ENCODE measurements at regions not wholly inside any gene's neighbourhood (a gene's known extent, or its start where the extent isn't known, plus 50 kb on each side); places are given as distances from the start of the nearest gene placed in this dataset.
A peak's percentile ranks its signal among the peaks of the same experiment; 100 is the strongest.
"Not testable (repeated sequence)": the region's sequence is repeated elsewhere in the genome, so short reads cannot be mapped to it uniquely, and the experiment has no call there.

GRCh38 chr16:33009468-33009867 is 184.6 kb upstream of the TP53TG3C start:
- ATAC-seq; intact Hi-C loops (cut with DNase I); H3K4me1 ChIP-seq; H3K4me3 ChIP-seq; H3K36me3 ChIP-seq; H3K9me3 ChIP-seq; H3K27ac ChIP-seq; H3K27me3 ChIP-seq: not testable (repeated sequence)
- TF ChIP-seq CTCF (IDR thresholded peaks at IDR 0.05), result peak; percentile 30
- DNase-seq, result peak; percentile 62

- H3K27ac ChIP-seq; ATAC-seq; H3K27me3 ChIP-seq; H3K4me3 ChIP-seq; H3K36me3 ChIP-seq; H3K4me1 ChIP-seq; intact Hi-C loops (cut with DNase I); H3K9me3 ChIP-seq: not testable (repeated sequence)
- DNase-seq, result peak; percentile 41
Measured at GRCh38 chr16:33027121-33027520, 166.9 kb upstream of the TP53TG3C start.

- intact Hi-C loops (cut with DNase I); DNase-seq; H3K9me3 ChIP-seq; H3K4me3 ChIP-seq; H3K27me3 ChIP-seq; H3K27ac ChIP-seq; H3K36me3 ChIP-seq; ATAC-seq; H3K4me1 ChIP-seq: not testable (repeated sequence)
Measured at GRCh38 chr16:33027941-33028340, 166.1 kb upstream of the TP53TG3C start.

- H3K4me3 ChIP-seq; intact Hi-C loops (cut with DNase I); ATAC-seq; H3K4me1 ChIP-seq; H3K9me3 ChIP-seq; H3K27ac ChIP-seq; H3K36me3 ChIP-seq; H3K27me3 ChIP-seq: not testable (repeated sequence)
- DNase-seq, result peak; percentile 40
Measured at GRCh38 chr16:33028707-33029390, 165.2 kb upstream of the TP53TG3C start.

- intact Hi-C loops (cut with DNase I); H3K27ac ChIP-seq; H3K9me3 ChIP-seq; ATAC-seq; H3K4me1 ChIP-seq; H3K36me3 ChIP-seq; DNase-seq; H3K27me3 ChIP-seq; H3K4me3 ChIP-seq: not testable (repeated sequence)
Measured at GRCh38 chr16:33048849-33049248, 145.2 kb upstream of the TP53TG3C start.

- ATAC-seq (no peak), DNase-seq (no peak)
- Histone ChIP-seq H3K4me3 (no peak overlapping the region), H3K4me1 (no peaks in the 10 kb centered on the region), H3K27me3 (no peaks in the 10 kb centered on the region), H3K27ac (no peak overlapping the region), H3K9me3 (no peaks in the 10 kb centered on the region), H3K36me3 (no peaks in the 10 kb centered on the region)
- TF ChIP-seq CTCF (IDR thresholded peaks at IDR 0.05), result no peak
- intact Hi-C loops (cut with DNase I), result no loop called here
Measured at GRCh38 chr16:33059206-33059605, 134.8 kb upstream of the TP53TG3C start.

GRCh38 chr16:33059654-33060421 is 134.2 kb upstream of the TP53TG3C start:
- H3K27me3 ChIP-seq; H3K4me3 ChIP-seq; ATAC-seq; H3K27ac ChIP-seq; H3K9me3 ChIP-seq; intact Hi-C loops (cut with DNase I); H3K36me3 ChIP-seq; H3K4me1 ChIP-seq: not testable (repeated sequence)
- peak; percentile 46 for DNase-seq

GRCh38 chr16:33062763-33063162 is 131.3 kb upstream of the TP53TG3C start:
- intact Hi-C loops (cut with DNase I); DNase-seq; H3K27ac ChIP-seq: not testable (repeated sequence)

GRCh38 chr16:33063365-33064170 is 130.5 kb upstream of the TP53TG3C start:
- intact Hi-C loops (cut with DNase I), result not testable (repeated sequence)

More at GRCh38 chr16:33062763-33063162, 131.3 kb upstream of the TP53TG3C start:
- not testable (repeated sequence) for H3K27me3 ChIP-seq, H3K4me1 ChIP-seq, H3K9me3 ChIP-seq, ATAC-seq, H3K36me3 ChIP-seq, H3K4me3 ChIP-seq

GRCh38 chr16:33064454-33065073 is 129.5 kb upstream of the TP53TG3C start:
- H3K9me3 ChIP-seq; H3K36me3 ChIP-seq; intact Hi-C loops (cut with DNase I); H3K4me3 ChIP-seq; H3K27me3 ChIP-seq; DNase-seq; H3K4me1 ChIP-seq; ATAC-seq; H3K27ac ChIP-seq: not testable (repeated sequence)

More at GRCh38 chr16:33063365-33064170, 130.5 kb upstream of the TP53TG3C start:
- H3K27me3 ChIP-seq, ATAC-seq, H3K36me3 ChIP-seq, H3K27ac ChIP-seq, H3K4me3 ChIP-seq, H3K9me3 ChIP-seq, DNase-seq, H3K4me1 ChIP-seq: not testable (repeated sequence)

All from upper lobe of right lung (tissue), 1 donor.